Activated CD4-positive, alpha-beta T cell treated with anti-CD3 and anti-CD28 coated beads for 48 hours (primary cell): ENCODE measurements at regions not wholly inside any gene's neighbourhood (a gene's known extent, or its start where the extent isn't known, plus 50 kb on each side); places are given as distances from the start of the nearest gene placed in this dataset.

ENCODE experiments used
- DNase-seq: peaks from one replicate; pipeline ENCODE4 v3.0.0-alpha.2; 2020

GRCh38 chrX:6693051-6693450 is 158.1 kb upstream of the VCX3A start:
- DNase-seq = no peak

- DNase-seq = no peak
Observed at GRCh38 chrX:6685489-6685888, 150.6 kb upstream of the VCX3A start.

- DNase-seq = no peak
Observed at GRCh38 chrX:6683353-6683752, 148.4 kb upstream of the VCX3A start.

- no peak for DNase-seq
Observed at GRCh38 chrX:6681521-6682145, 146.7 kb upstream of the VCX3A start.

GRCh38 chrX:6679988-6680387 is 145.1 kb upstream of the VCX3A start:
- no peak for DNase-seq

GRCh38 chrX:6679550-6679949 is 144.6 kb upstream of the VCX3A start:
- no peak for DNase-seq

- DNase-seq = no peak
Observed at GRCh38 chrX:6678313-6678712, 143.4 kb upstream of the VCX3A start.

- no peak for DNase-seq
Observed at GRCh38 chrX:6674734-6675133, 139.8 kb upstream of the VCX3A start.

GRCh38 chrX:6667048-6667768 is 132.3 kb upstream of the VCX3A start:
- no peak for DNase-seq

GRCh38 chrX:6666624-6667023 is 131.7 kb upstream of the VCX3A start:
- no peak for DNase-seq

- no peak for DNase-seq
Observed at GRCh38 chrX:6661736-6662135, 126.8 kb upstream of the VCX3A start.

- DNase-seq = no peak
Observed at GRCh38 chrX:6660567-6661264, 125.8 kb upstream of the VCX3A start.

- no peak for DNase-seq
Observed at GRCh38 chrX:6645216-6645615, 110.3 kb upstream of the VCX3A start.

- DNase-seq = peak; percentile 4
Observed at GRCh38 chrX:6644411-6644810, 109.5 kb upstream of the VCX3A start.

- no peak for DNase-seq
Observed at GRCh38 chrX:6640727-6641126, 105.8 kb upstream of the VCX3A start.

- DNase-seq = no peak
Observed at GRCh38 chrX:6614506-6614905, 79.6 kb upstream of the VCX3A start.

GRCh38 chrX:6599230-6599860 is 64.4 kb upstream of the VCX3A start:
- no peak for DNase-seq
